Stimulated activated CD4-positive, alpha-beta T cell treated with anti-CD3 and anti-CD28 coated beads, Interleukin-12 subunit alpha, Interleukin-12 subunit beta, amount 100 ng/mL, for 48 hours (primary cell): ENCODE measurements at regions not wholly inside any gene's neighbourhood (a gene's known extent, or its start where the extent isn't known, plus 50 kb on each side); places are given as distances from the start of the nearest gene placed in this dataset.

Experiments used
- DNase-seq, 3 donors: peaks; one replicate each; pipeline ENCODE4 v3.0.0-alpha.2; 2020; ENCODE audit warnings: low read depth in 2 of 3, low spot score in 1 of 3

- DNase-seq: no peak
Observed at GRCh38 chr1:234661317-234661928, 51.4 kb upstream of the IRF2BP2 start.

- DNase-seq: no peak
Observed at GRCh38 chr1:234660536-234661316, 50.7 kb upstream of the IRF2BP2 start.
